GM12873 (cell line): ENCODE measurements at regions not wholly inside any gene's neighbourhood (a gene's known extent, or its start where the extent isn't known, plus 50 kb on each side); places are given as distances from the start of the nearest gene placed in this dataset.

Experiments
- CTCF ChIP-seq: IDR thresholded peaks from 2 replicates; pipeline ENCODE4 v1.5.1; 2012; ENCODE audit warnings: low read depth, mild to moderate bottlenecking, moderate library complexity, low read length, control low read depth; ENCODE audit not compliant: insufficient read depth; ENCODE audit errors: missing control alignments

- no peak for TF ChIP-seq CTCF
Measured at GRCh38 chrX:36909676-36910030, 98.5 kb upstream of the FAM47C start.

- TF ChIP-seq CTCF, result no peak
Measured at GRCh38 chrX:36913551-36913950, 94.6 kb upstream of the FAM47C start.

GRCh38 chrX:36916941-36917340, 91.2 kb upstream of the FAM47C start:
- TF ChIP-seq CTCF, result no peak

- TF ChIP-seq CTCF, result no peak
Measured at GRCh38 chrX:36927712-36928111, 80.5 kb upstream of the FAM47C start.

GRCh38 chrX:36930491-36930890, 77.7 kb upstream of the FAM47C start:
- TF ChIP-seq CTCF, result no peak

GRCh38 chrX:36947214-36947613, 61.0 kb upstream of the FAM47C start:
- TF ChIP-seq CTCF, result no peak

GRCh38 chrX:36950495-36951253, 57.5 kb upstream of the FAM47C start:
- TF ChIP-seq CTCF, result no peak
